HG03108 (cell line): ENCODE measurements at regions not wholly inside any gene's neighbourhood (a gene's known extent, or its start where the extent isn't known, plus 50 kb on each side); places are given as distances from the start of the nearest gene placed in this dataset.
A peak's percentile ranks its signal among the peaks of the same experiment; 100 is the strongest.
"Not testable (repeated sequence)": the region's sequence is repeated elsewhere in the genome, so short reads cannot be mapped to it uniquely, and the experiment has no call there.

Source experiments
- ATAC-seq: cut with Tn5 transposase; IDR thresholded peaks from one replicate; pipeline ENCODE4 v1.9.1; 2021; ENCODE audit warnings: moderate library complexity; ENCODE audit not compliant: unreplicated experiment

DNA sequence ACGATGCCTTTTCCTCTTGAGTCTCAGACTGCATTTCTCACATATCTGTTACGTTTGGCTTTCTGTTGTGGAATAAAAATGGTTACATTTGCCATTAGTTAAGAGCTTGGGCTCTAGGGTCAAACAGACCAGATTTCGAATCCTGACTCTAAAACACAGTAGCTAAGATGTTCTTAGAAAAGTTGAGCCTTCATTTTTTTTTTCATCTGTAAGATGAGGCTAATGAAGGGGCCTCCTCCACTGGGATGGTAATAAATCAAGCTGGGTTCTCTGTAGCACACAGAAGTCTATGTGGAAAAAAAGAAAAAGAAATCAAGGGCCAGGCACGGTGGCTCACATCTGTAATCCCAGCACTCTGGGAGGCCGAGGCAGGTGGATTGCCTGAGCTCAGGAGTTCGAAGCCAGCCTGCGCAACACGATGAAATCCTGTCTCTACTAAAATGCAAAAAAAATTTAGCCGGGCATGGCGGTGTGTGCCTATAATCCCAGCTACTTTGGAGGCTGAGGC lies 49.9 kb upstream of the CAPRIN1 start:
- no peak for ATAC-seq

DNA sequence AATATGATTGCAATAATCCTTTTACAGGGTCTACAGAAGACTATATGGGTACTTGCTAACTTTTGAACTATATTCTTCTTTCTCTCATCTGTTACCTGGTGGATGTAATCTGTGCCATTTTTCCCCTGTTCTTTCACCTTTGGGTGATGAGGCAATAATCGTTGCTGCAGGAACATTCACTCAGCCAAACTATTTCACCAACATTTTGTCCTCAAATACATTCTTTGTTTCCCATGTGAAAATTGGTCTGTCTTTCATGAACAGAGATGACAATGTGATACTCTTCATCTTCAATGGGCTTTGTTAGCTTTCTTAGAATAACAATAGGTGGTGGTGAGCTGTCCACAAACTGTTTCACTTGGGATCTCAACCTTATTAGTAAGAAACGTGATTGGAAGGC lies 52.1 kb upstream of the CAPRIN1 start:
- no peak for ATAC-seq

DNA sequence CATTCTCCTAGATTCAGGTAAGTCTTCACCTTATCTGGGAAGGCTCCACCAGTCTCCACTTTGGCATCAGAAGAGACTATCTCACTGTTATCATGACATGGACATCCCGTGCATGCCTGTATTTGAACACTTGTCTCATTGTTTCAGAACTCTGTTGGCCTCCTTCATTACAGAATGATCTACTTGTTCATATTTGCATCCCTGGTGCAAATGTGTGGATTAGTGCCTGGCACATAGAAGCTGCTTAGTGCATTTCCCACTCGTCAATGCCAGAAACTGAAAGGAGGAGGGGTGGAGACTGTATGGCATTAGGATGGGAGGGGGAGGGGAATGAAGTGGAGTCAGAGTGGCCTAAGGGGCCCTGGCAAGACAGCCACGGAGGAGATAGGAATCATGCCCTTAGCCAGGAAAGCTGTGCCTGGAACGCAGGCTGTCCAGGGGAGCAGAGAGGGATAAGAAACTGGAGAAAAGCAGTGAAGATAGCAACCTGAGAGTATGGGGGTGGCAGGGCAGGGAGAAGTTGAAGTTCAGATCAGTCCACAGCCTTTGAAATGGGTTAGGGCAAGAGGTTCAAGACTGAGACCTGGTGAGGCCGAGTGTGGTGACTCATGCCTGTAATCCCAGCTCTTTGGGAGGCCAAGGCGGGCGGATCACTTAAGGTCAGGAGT lies 53.8 kb upstream of the CAPRIN1 start:
- ATAC-seq = no peak

DNA sequence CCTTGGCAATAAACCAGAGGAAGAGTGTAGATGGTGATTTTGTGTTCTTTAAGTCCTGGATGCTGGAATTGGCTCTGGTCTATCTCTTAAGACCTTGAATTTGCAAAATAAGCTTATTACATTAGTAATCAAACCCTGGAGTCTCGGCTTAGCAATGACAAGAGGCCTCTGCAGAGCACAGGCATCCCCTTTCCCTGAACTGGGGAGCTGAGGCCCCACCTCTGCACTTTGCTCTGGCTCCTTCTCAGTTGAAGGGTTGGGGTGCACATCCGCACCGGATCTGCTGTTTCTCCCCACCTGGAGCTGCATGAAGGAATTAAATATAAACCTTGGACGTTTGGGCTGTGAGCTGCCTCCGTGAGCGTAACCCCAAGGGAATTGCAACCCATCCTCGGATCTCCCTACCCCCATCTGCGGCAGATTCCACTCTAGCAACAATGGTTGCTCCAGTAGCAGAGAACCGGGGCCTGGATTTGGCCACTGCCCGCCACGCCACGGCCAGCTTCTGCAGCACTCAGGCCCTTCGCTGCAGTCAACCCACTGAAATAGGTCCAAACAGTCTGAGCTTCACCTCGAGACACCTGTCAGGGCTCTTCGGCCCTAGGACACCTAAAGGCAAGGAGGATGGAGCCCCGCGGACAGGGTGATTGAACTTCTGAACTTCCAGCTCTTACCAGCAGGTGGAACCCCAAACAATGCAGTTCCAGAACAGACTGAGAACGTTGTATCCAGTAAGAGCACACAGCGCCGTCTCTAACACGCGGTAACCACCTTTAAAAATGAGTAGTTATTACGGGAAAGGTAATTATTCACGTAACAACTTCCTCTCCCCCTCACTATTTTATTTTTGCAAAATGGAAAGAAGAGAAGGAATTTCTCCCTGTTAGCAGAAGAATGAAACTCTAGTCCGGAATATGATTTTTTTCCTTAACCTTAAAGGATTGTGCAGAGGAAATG lies 54.8 kb upstream of the CAPRIN1 start:
- ATAC-seq = peak; percentile 65

DNA sequence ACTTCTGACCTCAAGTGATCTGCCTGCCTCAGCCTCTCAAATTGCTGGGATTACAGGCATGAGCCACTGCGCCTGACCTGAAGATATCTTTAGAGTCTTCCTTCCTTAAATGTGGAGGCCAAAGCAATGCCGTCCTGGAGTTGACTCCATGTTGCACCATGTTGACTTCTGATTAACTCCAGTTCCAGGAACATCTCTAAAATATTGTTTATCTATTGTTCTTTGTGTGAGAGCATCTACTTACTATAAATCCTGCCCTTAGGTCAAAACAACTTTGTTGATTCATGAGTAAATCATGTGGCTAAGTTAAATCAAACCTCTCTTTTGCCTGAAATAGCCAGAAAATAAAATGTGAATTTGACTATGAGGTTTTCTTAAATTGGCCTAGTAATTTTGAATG lies 56.6 kb upstream of the CAPRIN1 start:
- ATAC-seq = no peak

DNA sequence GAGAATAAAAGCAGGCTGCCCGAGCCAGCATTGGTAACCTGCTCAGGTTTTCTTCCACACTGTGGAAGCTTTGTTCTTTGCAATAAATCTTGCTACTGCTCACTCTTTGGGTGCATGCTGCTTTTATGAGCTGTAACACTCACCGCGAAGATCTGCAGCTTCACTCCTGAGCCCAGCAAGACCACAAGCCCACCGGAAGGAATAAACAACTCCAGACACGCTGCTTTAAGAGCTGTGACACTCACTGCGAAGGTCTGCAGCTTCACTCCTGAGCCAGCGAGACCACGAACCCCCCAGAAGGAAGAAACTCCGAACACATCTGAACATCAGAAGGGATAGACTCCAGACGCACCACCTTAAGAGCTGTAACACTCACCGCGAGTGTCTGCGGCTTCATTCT lies 60.4 kb upstream of the CAPRIN1 start:
- not testable (repeated sequence) for ATAC-seq

DNA sequence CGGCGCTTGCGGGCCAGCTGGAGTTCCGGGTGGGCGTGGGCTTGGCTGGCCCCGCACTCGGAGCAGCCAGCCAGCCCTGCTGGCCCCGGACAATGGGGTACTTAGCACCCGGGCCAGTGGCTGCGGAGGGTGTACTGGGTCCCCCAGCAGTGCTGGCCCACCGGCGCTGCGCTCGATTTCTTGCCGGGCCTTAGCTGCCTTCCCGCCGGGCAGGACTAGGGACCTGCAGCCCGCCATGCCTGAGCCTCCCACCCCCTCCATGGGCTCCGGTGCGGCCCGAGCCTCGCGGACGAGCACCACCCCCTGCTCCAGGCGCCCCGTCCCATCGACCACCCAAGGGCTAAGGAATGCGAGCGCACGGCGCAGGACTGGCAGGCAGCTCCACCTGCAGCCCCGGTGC lies 61.4 kb upstream of the CAPRIN1 start:
- ATAC-seq = not testable (repeated sequence)

DNA sequence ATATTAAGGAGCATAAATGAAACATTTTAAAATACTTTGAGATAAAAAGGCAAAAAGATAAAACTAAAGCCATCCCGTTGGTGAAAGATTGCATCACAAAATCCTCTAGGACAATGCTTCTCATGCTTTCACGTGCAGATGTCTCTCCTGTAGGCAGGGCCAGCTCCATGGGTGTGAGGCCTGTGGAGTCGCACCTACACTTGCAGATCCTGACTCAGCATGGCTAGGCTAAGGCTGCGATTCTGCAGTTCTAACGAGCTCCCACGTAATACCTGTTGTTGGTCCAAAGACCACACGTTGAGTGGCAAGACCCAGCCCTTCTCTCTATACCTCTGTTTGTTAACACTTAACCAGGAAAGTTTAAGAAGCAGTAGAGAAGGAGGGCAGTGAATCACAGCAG lies 62.1 kb upstream of the CAPRIN1 start:
- no peak for ATAC-seq

DNA sequence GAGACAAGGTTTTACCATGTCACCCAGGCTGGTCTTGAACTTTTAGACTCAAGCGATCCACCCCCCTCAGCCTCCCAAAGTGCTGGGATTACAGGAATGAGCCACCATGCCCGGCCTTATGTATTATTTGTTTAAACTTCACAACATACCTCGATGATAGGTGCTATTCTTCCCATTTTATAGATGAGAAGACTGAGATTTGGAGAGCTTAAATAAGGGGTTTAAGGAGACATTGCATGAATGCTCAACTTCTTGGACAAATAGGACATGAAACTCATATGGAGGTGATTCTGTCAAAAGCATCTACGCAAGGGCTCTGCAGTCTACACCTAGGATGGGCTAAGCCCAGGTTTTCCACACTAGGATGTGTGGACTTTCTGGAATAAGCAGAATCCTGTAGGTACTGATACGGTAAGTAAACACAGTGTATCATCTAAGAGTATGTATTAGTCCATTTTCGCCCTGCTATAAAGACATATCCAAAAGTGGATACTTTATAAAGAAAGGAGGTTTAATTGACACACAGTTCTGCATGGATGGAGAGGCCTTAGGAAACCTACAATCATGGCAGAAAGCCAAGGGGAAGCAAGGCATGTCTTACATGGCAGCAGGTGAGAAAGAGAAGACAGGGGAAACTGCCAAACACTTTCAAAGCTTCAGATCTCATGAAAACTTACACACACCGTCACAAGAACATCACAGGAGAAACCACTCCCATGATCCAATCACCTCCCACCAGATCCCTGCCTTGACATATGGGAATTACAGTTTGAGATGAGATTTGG lies 62.8 kb upstream of the CAPRIN1 start:
- no peak for ATAC-seq

DNA sequence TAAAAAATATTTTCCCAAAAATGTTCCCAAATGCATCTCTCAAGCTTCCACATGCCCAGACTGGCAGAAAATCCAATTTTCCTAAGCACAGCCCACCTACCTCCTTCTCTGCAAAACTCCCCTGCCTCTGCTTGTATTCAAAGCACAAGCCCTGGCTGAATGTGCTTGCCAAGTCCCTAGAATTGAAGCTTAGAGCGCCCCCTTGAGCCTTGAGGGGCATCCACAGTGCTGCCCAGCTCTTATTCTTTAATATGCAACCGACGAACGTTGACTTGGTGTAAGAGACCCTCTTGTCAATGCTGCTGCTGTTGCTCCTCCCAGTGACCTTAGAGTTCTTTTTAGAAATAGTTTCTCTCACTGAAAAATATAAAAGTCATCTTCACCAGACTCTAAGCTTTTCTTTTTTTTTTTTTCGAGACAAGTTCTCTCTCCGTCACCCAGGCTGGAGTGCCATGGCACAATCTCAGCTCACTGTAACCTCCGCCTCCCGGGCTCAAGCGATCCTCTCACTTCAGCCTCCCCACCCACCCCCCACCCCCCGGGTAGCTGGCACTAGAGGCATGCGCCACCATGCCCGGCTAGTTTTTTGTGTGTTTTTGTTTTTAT lies 63.5 kb upstream of the CAPRIN1 start:
- no peak for ATAC-seq

DNA sequence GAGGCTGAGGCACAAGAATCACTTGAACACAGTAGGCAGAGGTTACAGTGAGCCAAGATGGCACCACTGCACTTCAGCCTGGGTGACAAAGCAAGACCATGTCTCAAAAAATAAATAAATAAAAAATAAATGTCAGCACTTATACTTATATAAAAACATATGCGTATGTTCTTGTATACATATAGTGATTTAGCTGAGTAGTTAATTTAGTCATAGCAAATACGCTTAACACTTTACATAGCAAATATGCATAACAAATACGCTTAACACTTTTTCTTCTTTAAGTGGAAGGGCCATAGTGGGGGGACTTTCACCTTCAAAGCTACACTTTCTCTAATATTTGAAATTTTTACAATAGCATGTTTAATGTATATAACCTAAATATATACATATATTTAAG lies 64.0 kb upstream of the CAPRIN1 start:
- ATAC-seq = no peak

DNA sequence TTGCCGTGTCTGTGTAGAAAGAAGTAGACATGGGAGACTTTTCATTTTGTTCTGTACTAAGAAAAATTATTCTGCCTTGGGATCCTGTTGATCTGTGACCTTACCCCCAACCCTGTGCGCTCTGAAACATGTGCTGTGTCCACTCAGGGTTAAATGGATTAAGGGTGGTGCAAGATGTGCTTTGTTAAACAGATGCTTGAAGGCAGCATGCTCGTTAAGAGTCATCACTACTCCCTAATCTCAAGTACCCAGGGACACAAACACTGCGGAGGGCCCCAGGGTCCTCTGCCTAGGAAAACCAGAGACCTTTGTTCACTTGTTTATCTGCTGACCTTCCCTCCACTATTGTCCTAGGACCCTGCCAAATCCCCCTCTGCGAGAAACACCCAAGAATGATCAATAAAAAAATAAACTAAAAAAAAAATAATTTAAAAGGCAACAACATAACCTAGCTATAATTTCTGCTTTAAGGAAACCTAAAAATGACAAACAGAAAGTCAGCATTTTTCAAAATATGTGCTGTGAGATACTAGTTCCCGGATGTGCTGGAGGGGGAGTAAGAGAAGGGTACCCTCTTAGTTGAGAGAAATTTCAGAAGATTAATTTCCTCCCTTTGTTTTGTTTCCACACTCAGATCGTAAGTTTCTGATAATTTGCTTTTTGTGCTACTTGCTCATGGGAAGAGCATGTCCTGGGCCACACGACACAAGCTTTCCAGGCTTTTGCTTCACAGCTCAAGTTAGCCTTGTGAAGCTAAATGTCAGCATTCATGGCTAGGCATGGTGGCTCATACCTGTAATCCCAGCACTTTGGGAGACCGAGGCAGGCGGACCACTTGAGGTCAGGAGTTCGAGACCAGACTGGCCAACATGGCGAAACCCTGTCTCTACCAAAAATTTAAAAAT lies 64.7 kb upstream of the CAPRIN1 start:
- not testable (repeated sequence) for ATAC-seq

DNA sequence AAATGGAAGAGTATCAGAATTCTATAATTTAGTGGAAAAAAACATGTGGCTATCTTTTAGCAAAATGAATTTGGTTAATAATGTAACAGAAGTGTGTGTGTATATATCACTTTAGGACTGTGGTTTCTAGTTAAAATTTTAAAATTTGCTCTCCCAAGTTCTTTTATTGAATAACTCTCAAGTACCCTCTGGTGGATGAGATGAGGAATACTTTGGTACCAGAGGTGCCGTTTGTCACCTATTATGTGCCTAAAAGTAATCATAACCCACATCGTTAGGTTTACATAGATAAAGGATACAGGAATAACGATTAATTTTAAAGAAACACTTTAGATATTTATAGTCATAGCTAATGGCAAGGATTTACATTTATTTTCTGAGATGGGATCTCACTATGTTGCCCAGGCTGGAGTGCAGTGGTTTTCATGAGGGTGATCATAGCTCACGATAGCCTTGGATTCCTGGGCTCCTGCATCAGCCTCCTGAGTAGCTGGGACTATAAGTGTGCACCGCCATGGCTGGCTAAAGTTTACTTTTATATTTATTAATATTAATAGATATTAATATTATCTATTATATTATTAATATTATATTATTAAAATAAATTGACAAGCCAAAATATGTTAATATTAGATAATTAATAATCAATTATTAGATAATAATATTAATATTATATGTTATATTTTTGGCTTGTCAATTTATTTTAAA lies 66.7 kb upstream of the CAPRIN1 start:
- ATAC-seq = no peak

DNA sequence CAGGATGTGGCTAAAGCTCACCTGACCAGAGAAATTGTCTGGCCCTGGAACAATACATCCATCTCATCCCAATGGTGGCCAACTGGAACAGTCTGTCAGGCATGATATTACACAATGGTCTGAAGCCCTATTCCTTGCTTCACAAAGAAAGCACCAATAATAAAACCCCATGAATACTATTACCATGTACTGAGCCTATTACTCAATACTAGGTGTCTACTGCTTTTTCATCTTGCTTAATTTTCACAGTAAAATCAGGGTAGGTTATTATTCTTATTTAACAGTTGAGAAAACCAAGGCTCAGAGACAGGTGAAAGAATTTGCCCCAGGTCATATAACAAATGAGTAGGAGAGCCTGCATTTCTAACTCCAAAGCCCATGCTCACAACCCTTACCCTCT lies 68.9 kb upstream of the CAPRIN1 start:
- ATAC-seq = no peak

DNA sequence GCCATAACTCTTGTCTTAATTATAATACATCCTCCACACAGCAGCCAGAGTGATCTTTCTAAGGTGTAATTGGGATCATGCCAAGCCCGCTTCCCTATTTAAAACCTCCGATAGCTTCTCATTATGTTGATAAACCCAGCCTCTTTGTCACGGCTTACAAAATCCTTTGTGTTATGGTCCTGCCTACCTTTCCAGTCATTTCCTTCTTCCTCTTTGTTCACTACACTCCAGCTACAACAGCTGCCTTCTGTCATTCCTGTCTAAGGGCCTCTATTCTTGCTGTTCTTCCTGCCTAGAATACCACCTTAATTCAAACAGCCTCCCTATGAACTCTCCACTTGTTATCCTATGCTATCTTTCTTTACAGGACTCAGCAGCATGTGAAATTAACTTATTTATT lies 70.6 kb upstream of the CAPRIN1 start:
- no peak for ATAC-seq

DNA sequence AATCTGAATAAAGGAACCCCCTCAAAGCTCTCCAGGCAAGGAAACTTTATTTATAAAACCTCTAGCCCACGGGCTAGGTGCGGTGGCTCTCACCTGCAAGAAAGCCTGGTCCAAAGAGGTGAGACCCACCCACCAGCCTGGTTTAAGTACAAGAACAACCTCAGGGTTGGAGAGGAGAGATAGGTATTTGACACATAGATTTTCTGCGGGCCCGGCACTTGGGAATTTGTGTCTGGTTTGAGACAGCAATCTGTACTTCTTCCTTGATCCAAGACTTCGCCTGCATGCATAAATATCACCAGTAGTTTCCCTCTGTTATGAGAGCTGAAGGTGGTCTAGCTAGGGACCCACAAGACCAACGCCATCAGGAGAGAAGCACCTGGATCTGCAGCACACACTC lies 73.2 kb upstream of the CAPRIN1 start:
- no peak for ATAC-seq

DNA sequence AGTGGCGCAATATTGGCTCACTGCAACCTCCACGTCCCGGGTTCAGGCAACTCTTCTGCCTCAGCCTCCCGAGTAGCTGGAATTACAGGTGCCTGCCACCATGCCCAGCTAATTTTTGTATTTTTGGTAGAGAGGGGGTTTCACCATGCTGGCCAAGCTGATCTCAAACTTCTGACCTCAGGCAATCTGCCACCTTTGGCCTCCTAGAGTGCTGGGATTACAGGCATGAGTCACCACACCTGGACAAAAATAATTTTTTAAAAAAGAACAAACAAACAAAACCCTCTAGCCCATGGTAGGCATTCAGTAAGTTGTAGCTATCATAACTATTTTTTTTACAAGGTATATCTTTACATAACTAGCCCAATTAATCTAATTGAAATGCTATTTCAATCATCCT lies 73.9 kb upstream of the CAPRIN1 start:
- ATAC-seq = no peak

DNA sequence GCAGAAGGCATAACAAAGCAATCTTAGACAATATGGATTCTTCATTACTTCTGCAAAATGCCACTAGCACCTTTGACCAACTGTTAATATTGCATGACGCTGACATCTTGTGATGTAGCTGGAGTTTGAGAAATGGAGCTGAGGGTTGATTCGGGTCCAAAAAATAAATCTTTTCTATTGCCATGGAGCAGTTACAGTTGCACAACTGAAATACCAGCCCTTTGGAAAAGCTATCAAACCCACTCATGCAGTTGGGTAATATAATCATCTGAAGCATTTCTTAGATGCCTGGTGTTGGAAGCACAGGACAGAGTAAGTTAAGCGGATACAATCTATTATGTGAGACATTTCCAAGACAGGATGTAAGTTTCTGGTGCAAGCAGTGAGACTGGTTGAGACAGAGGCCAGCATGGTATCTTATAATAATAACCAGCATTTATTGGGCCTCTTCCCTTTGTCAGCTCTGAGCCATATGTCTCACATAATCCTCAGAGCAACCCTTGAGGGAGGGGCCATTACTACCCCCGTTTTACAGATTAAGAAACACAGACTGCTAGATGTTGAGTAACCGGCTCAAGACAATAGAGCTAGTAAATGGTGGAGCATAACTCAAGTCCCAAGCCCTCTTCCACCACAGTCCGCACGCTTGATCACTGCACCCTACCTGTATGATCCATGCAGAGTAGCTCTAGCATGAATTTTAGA lies 74.9 kb upstream of the CAPRIN1 start:
- no peak for ATAC-seq

DNA sequence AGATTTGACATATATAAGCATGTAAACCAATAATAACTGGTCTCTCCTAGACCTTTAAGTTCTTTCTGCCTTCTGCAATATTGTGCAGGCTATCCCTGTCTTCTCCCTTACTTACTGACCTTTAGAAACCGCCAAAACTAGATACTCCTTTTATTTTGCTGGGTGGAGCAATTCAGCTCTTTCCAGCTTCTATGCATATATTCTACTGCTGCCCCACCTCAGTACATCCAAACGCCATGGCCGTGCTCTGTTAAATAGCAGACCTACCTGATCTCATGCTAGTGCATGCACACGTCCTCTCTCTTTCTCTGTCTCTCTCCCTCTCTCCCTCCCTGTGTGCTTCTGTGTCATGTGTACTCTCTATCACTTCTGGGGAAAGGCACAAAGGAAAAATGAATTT lies 76.7 kb upstream of the CAPRIN1 start:
- no peak for ATAC-seq
